Lower leg skin (tissue), 3 donors: ENCODE measurements at regions not wholly inside any gene's neighbourhood (a gene's known extent, or its start where the extent isn't known, plus 50 kb on each side); places are given as distances from the start of the nearest gene placed in this dataset.

Experiments used
- POLR2A ChIP-seq, 2 donors: fragments of 450-650 bp; IDR thresholded peaks; one replicate each; pipeline ENCODE4 v1.6.1; 2016 to 2017; ENCODE audit warnings: antibody characterized with exemption in 2 of 2, mild to moderate bottlenecking in 1 of 2, moderate library complexity in 1 of 2
- TF ChIP-seq, protein P1 (sequence below), 3 donors: fragments of 450-650 bp; IDR thresholded peaks; one replicate each; pipeline ENCODE4 v1.5.1; 2016; ENCODE audit warnings: antibody characterized with exemption in 3 of 3, mild to moderate bottlenecking in 3 of 3, moderate library complexity in 2 of 3

- TF ChIP-seq, protein P1, sequence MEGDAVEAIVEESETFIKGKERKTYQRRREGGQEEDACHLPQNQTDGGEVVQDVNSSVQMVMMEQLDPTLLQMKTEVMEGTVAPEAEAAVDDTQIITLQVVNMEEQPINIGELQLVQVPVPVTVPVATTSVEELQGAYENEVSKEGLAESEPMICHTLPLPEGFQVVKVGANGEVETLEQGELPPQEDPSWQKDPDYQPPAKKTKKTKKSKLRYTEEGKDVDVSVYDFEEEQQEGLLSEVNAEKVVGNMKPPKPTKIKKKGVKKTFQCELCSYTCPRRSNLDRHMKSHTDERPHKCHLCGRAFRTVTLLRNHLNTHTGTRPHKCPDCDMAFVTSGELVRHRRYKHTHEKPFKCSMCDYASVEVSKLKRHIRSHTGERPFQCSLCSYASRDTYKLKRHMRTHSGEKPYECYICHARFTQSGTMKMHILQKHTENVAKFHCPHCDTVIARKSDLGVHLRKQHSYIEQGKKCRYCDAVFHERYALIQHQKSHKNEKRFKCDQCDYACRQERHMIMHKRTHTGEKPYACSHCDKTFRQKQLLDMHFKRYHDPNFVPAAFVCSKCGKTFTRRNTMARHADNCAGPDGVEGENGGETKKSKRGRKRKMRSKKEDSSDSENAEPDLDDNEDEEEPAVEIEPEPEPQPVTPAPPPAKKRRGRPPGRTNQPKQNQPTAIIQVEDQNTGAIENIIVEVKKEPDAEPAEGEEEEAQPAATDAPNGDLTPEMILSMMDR (IDR thresholded peaks at IDR 0.05) = no peak
- TF ChIP-seq POLR2A (IDR thresholded peaks at IDR 0.05) = no peak
Observed at GRCh38 chr13:58687148-58687547, 1055.6 kb downstream of the PCDH17 start.
